ENCODE measurements at regions not wholly inside any gene's neighbourhood (a gene's known extent, or its start where the extent isn't known, plus 50 kb on each side); places are given as distances from the start of the nearest gene placed in this dataset.

DNA sequence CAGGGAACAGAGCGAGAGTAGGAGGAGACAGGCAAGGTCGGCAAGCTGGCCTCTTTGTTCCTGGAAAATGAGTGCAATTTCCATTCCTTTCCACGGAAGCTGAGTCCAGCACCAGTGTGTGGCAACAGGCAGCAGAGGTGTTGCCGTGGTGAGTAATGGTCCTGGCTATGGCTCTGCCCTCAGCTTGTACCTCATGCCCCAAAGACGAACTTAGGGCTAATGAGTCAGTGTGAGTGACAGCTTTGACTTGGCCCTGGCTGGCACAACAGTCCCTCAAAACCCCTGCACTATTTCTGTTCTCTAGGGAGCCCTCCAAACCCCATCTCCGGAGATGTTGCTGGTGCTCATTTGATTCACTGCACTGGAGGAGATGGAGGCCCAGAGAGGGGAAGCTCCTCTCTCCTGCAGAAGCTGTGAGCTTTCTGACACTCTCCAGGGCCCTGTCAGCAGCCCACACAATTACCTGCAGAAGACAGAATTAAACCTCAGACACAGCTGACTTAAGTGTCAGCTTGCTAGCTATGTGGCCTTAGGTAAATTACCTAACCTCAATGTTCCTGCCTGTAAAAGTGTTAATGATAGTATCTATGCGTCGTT lies 129.9 kb downstream of the TMEM132E start:
- Histone ChIP-seq H2BK120ac (ENCODE audit: low read depth, low read length) (no peak overlapping the region), H3K27me3 (ENCODE audit: control insufficient read depth in 1 of 2, insufficient read depth in 1 of 2, low read length in 2 of 2) (peaks cover 0 to 6% of the 10 kb centered on the region in 2 experiments), H3K9ac (ENCODE audit: low read length) (no peak overlapping the region), H4K8ac (ENCODE audit: low read length) (no peak overlapping the region), H3K14ac (ENCODE audit: low read length in 2 of 2) (no peak overlapping the region), H2AK5ac (ENCODE audit: low read length, severe bottlenecking) (no peak overlapping the region), H2AFZ (ENCODE audit: low read depth, low read length) (no peak overlapping the region), H3K79me1 (replicated peaks; ENCODE audit: low read length, poor library complexity, severe bottlenecking) (no peaks in the 10 kb centered on the region), H3K4me3 (ENCODE audit: insufficient read depth in 1 of 2, low read depth in 1 of 2, low read length in 2 of 2) (no peak overlapping the region), H3K23ac (ENCODE audit: low read length in 2 of 2) (no peak overlapping the region), H3K4me2 (ENCODE audit: low read length, poor library complexity, severe bottlenecking) (no peak overlapping the region), H3K27ac (ENCODE audit: low read length, poor library complexity, severe bottlenecking) (no peak overlapping the region), H3K9me3 (ENCODE audit: control insufficient read depth, low read length) (no peaks in the 10 kb centered on the region), H2BK12ac (ENCODE audit: low read length in 2 of 2) (no peak overlapping the region), H2BK15ac (ENCODE audit: low read depth, poor library complexity, severe bottlenecking) (no peak overlapping the region), H2BK5ac (ENCODE audit: low read depth, low read length, poor library complexity, severe bottlenecking) (no peak overlapping the region), H3K4me1 (ENCODE audit: control insufficient read depth, insufficient read depth, low read depth, low read length) (no peaks in the 10 kb centered on the region), H3K18ac (ENCODE audit: low read depth in 1 of 2, low read length in 2 of 2) (no peak overlapping the region), H3K36me3 (ENCODE audit: control insufficient read depth in 1 of 2, insufficient read depth in 2 of 2, low read depth in 1 of 2, low read length in 2 of 2) (no peaks in the 10 kb centered on the region), H3K4ac (ENCODE audit: low read depth in 1 of 2, low read length in 2 of 2) (no peak overlapping the region), H4K91ac (ENCODE audit: low read length) (no peak overlapping the region)
- no peak for DNase-seq
- WGBS = 57% methylated on average over 8 of the region's 8 CpGs

DNA sequence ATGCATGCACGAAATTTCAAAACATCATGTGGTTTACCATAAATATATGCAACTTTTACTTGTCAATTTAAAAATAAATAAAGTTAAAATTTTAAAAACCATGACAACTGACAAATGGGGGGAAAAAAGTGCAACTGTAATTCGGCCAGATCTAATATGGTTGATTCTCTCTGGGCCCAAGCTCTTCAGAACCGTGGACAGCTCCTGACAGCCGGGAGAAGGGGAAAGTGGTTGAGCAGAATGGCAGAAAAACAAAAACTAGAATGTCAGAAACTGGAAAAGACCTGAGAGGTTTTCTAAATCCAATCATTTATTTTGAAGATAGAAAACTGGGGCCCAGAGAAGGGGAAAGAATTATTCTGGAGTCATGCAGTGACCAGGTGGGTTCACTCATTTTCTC lies 126.6 kb downstream of the TMEM132E start:
- Histone ChIP-seq H2BK12ac (ENCODE audit: low read length in 2 of 2) (no peak overlapping the region), H3K4me3 (ENCODE audit: insufficient read depth in 1 of 2, low read depth in 1 of 2, low read length in 2 of 2) (no peak overlapping the region), H4K91ac (ENCODE audit: low read length) (no peak overlapping the region), H3K9ac (ENCODE audit: low read length) (no peak overlapping the region), H3K4me1 (ENCODE audit: control insufficient read depth, insufficient read depth, low read depth, low read length) (no peaks in the 10 kb centered on the region), H2AK5ac (ENCODE audit: low read length, severe bottlenecking) (no peak overlapping the region), H3K4ac (ENCODE audit: low read depth in 1 of 2, low read length in 2 of 2) (no peak overlapping the region), H3K27me3 (ENCODE audit: control insufficient read depth in 1 of 2, insufficient read depth in 1 of 2, low read length in 2 of 2) (no peaks in the 10 kb centered on the region), H3K14ac (ENCODE audit: low read length in 2 of 2) (no peak overlapping the region), H3K79me1 (replicated peaks; ENCODE audit: low read length, poor library complexity, severe bottlenecking) (no peaks in the 10 kb centered on the region), H4K8ac (ENCODE audit: low read length) (no peak overlapping the region), H2BK120ac (ENCODE audit: low read depth, low read length) (no peak overlapping the region), H3K27ac (ENCODE audit: low read length, poor library complexity, severe bottlenecking) (no peak overlapping the region), H3K18ac (ENCODE audit: low read depth in 1 of 2, low read length in 2 of 2) (no peak overlapping the region), H3K23ac (ENCODE audit: low read length in 2 of 2) (no peak overlapping the region), H2BK15ac (ENCODE audit: low read depth, poor library complexity, severe bottlenecking) (no peak overlapping the region), H3K9me3 (ENCODE audit: control insufficient read depth, low read length) (no peaks in the 10 kb centered on the region), H2BK5ac (ENCODE audit: low read depth, low read length, poor library complexity, severe bottlenecking) (no peak overlapping the region), H2AFZ (ENCODE audit: low read depth, low read length) (no peak overlapping the region), H3K36me3 (ENCODE audit: control insufficient read depth in 1 of 2, insufficient read depth in 2 of 2, low read depth in 1 of 2, low read length in 2 of 2) (no peaks in the 10 kb centered on the region), H3K4me2 (ENCODE audit: low read length, poor library complexity, severe bottlenecking) (no peak overlapping the region)
- 7% methylated on average over 3 of the region's 4 CpGs for WGBS
- DNase-seq = no peak

DNA sequence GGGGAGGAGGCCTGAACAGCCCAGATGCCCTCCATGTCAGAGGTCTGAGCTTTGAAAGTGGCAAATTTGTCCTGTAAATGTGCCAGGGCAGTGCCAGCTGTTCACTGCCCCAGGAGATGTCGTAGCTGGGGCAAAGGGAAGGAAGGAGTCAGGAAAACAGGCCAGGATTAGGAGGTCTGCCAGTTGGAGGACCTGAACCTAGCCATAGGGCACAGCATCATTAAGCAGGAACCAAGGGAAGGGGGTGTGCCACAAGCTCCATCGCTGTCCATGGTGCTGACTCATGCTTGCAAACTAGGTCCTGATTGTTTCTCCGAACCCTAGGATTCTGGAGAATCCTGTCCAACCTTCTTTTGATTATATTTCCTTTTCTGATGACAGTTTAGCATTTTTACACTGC lies 124.2 kb downstream of the TMEM132E start:
- Histone ChIP-seq H3K36me3 (ENCODE audit: control insufficient read depth in 1 of 2, insufficient read depth in 2 of 2, low read depth in 1 of 2, low read length in 2 of 2) (no peaks in the 10 kb centered on the region), H2AFZ (ENCODE audit: low read depth, low read length) (no peak overlapping the region), H4K8ac (ENCODE audit: low read length) (no peak overlapping the region), H2BK12ac (ENCODE audit: low read length in 2 of 2) (no peak overlapping the region), H3K4ac (ENCODE audit: low read depth in 1 of 2, low read length in 2 of 2) (no peak overlapping the region), H3K4me3 (ENCODE audit: insufficient read depth in 1 of 2, low read depth in 1 of 2, low read length in 2 of 2) (no peak overlapping the region), H3K9me3 (ENCODE audit: control insufficient read depth, low read length) (no peaks in the 10 kb centered on the region), H4K91ac (ENCODE audit: low read length) (no peak overlapping the region), H3K4me1 (ENCODE audit: control insufficient read depth, insufficient read depth, low read depth, low read length) (no peaks in the 10 kb centered on the region), H2BK5ac (ENCODE audit: low read depth, low read length, poor library complexity, severe bottlenecking) (no peak overlapping the region), H3K14ac (ENCODE audit: low read length in 2 of 2) (no peak overlapping the region), H2AK5ac (ENCODE audit: low read length, severe bottlenecking) (no peak overlapping the region), H3K27me3 (ENCODE audit: control insufficient read depth in 1 of 2, insufficient read depth in 1 of 2, low read length in 2 of 2) (no peaks in the 10 kb centered on the region), H3K4me2 (ENCODE audit: low read length, poor library complexity, severe bottlenecking) (no peak overlapping the region), H3K79me1 (replicated peaks; ENCODE audit: low read length, poor library complexity, severe bottlenecking) (no peaks in the 10 kb centered on the region), H3K27ac (ENCODE audit: low read length, poor library complexity, severe bottlenecking) (no peak overlapping the region), H3K9ac (ENCODE audit: low read length) (no peak overlapping the region), H3K18ac (ENCODE audit: low read depth in 1 of 2, low read length in 2 of 2) (no peak overlapping the region), H3K23ac (ENCODE audit: low read length in 2 of 2) (no peak overlapping the region), H2BK15ac (ENCODE audit: low read depth, poor library complexity, severe bottlenecking) (no peak overlapping the region), H2BK120ac (ENCODE audit: low read depth, low read length) (no peak overlapping the region)
- 7% methylated on average over 2 of the region's 3 CpGs for WGBS
- peak; percentile 3 for DNase-seq

DNA sequence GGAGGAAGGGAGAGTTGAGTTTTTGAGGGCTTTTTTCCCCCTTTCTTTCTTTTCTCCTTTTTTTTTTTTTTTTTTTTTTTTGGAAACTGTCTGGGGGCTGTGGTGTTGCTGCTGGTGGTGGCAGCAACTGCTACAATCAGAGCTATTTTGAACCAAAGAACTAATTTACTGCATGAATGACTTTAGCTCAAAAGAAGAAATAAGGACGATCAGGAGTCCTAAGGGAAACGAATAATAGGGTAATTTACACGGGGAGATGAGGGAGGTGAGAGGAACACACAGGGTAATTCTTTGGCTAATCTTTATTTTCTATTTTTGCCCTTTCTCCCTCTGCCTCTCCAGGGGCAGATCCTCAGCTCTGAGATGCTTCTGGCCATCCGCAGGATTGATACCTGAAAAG lies 119.8 kb downstream of the TMEM132E start:
- Histone ChIP-seq H2BK15ac (ENCODE audit: low read depth, poor library complexity, severe bottlenecking) (no peak overlapping the region), H2BK12ac (ENCODE audit: low read length in 2 of 2) (no peak overlapping the region), H3K9me3 (ENCODE audit: control insufficient read depth, low read length) (no peaks in the 10 kb centered on the region), H3K14ac (ENCODE audit: low read length in 2 of 2) (no peak overlapping the region), H3K79me1 (replicated peaks; ENCODE audit: low read length, poor library complexity, severe bottlenecking) (no peaks in the 10 kb centered on the region), H4K91ac (ENCODE audit: low read length) (no peak overlapping the region), H2BK120ac (ENCODE audit: low read depth, low read length) (no peak overlapping the region), H4K8ac (ENCODE audit: low read length) (no peak overlapping the region), H3K4me2 (ENCODE audit: low read length, poor library complexity, severe bottlenecking) (no peak overlapping the region), H3K4me1 (ENCODE audit: control insufficient read depth, insufficient read depth, low read depth, low read length) (no peaks in the 10 kb centered on the region), H3K27me3 (ENCODE audit: control insufficient read depth in 1 of 2, insufficient read depth in 1 of 2, low read length in 2 of 2) (no peaks in the 10 kb centered on the region), H3K23ac (ENCODE audit: low read length in 2 of 2) (no peak overlapping the region), H3K4ac (ENCODE audit: low read depth in 1 of 2, low read length in 2 of 2) (no peak overlapping the region), H3K36me3 (ENCODE audit: control insufficient read depth in 1 of 2, insufficient read depth in 2 of 2, low read depth in 1 of 2, low read length in 2 of 2) (no peaks in the 10 kb centered on the region), H3K4me3 (ENCODE audit: insufficient read depth in 1 of 2, low read depth in 1 of 2, low read length in 2 of 2) (no peak overlapping the region), H2AK5ac (ENCODE audit: low read length, severe bottlenecking) (no peak overlapping the region), H2AFZ (ENCODE audit: low read depth, low read length) (no peak overlapping the region), H3K27ac (ENCODE audit: low read length, poor library complexity, severe bottlenecking) (no peak overlapping the region), H2BK5ac (ENCODE audit: low read depth, low read length, poor library complexity, severe bottlenecking) (no peak overlapping the region), H3K9ac (ENCODE audit: low read length) (no peak overlapping the region), H3K18ac (ENCODE audit: low read depth in 1 of 2, low read length in 2 of 2) (no peak overlapping the region)
- WGBS = 16% methylated on average over 4 of the region's 4 CpGs
- no peak for DNase-seq
